Panc1 (cell line): ENCODE measurements at regions not wholly inside any gene's neighbourhood (a gene's known extent, or its start where the extent isn't known, plus 50 kb on each side); places are given as distances from the start of the nearest gene placed in this dataset.

ENCODE experiments used
- ATAC-seq: fragments of 200-7000 bp; cut with Tn5 transposase; 2 replicates; pipeline ENCODE4 v1.9.1; 2020; ENCODE audit warnings: mild to moderate bottlenecking, moderate library complexity
- BruUV-seq: library from RNA; stranded (reverse); fragments of 400-500 nt; replicated peaks from 2 replicates; lab custom pipeline; 2021; lab: Mats Ljungman, UMichigan
- CTCF ChIA-PET: fragments of 300-600 bp; sonication (Branson Sonifier 250); formaldehyde crosslinking; loops from one replicate; lab custom pipeline; 2022; ENCODE audit warnings: antibody characterized with exemption; lab: Charles Lee
- POLR2A ChIA-PET: fragments of 300-600 bp; sonication (Branson Sonifier 250); formaldehyde crosslinking; loops from one replicate; lab custom pipeline; 2022; ENCODE audit warnings: antibody characterized with exemption; lab: Charles Lee
- DNase-seq: peaks from one replicate; pipeline ENCODE4 v3.0.0-alpha.2; 2010; ENCODE audit warnings: low read depth, low spot score
- H3K27ac ChIP-seq: 2 replicates; pipeline ENCODE4 v1.5.1; 2011; ENCODE audit warnings: mild to moderate bottlenecking, low read length, inconsistent platforms
- H3K27me3 ChIP-seq: fragments of 200-500 bp; sonication (Bioruptor generic); 2 replicates; pipeline ENCODE4 v1.6.0; 2014; ENCODE audit warnings: low read length, inconsistent platforms; ENCODE audit not compliant: control insufficient read depth, insufficient read depth
- H3K36me3 ChIP-seq: fragments of 200-500 bp; sonication (Bioruptor generic); 2 replicates; pipeline ENCODE4 v1.5.1; 2014; ENCODE audit warnings: inconsistent platforms, mild to moderate bottlenecking, low read length, moderate library complexity; ENCODE audit not compliant: control insufficient read depth, insufficient read depth
- H3K4me1 ChIP-seq: 2 replicates; pipeline ENCODE4 v1.5.1; 2011; ENCODE audit warnings: inconsistent platforms, mild to moderate bottlenecking, low read length, moderate library complexity; ENCODE audit not compliant: control insufficient read depth, insufficient read depth
- H3K4me3 ChIP-seq, 2 experiments: 2 replicates each; pipeline ENCODE4 v1.5.1; 2011 to 2012; ENCODE audit warnings: low read depth in 2 of 2, low read length in 2 of 2, mild to moderate bottlenecking in 2 of 2, inconsistent platforms in 1 of 2, moderate library complexity in 1 of 2
- H3K9me3 ChIP-seq: fragments of 200-500 bp; sonication (Bioruptor generic); 2 replicates; pipeline ENCODE4 v1.5.1; 2014; ENCODE audit warnings: low read depth, mild to moderate bottlenecking, inconsistent platforms, low read length, moderate library complexity; ENCODE audit not compliant: control insufficient read depth, insufficient read depth
- POLR2AphosphoS5 ChIP-seq: IDR thresholded peaks from 2 replicates; pipeline ENCODE4 v1.6.1; 2012; ENCODE audit warnings: mild to moderate bottlenecking, low read depth, low read length, moderate library complexity
- REST ChIP-seq, 2 experiments: IDR thresholded peaks; 2 replicates each; pipeline ENCODE4 v1.6.1; 2011 to 2012; ENCODE audit warnings: low read depth in 2 of 2, control low read depth in 1 of 2, low read length in 1 of 2, mild to moderate bottlenecking in 1 of 2, moderate library complexity in 1 of 2; ENCODE audit not compliant: insufficient read depth in 1 of 2
- SIN3A ChIP-seq: IDR thresholded peaks from 2 replicates; pipeline ENCODE4 v1.6.1; 2012; ENCODE audit warnings: low read depth, mild to moderate bottlenecking, low read length, moderate library complexity, borderline replicate concordance; ENCODE audit not compliant: insufficient read depth
- TCF7L2 ChIP-seq: IDR thresholded peaks from 2 replicates; pipeline ENCODE4 v1.6.1; 2011; ENCODE audit warnings: mild to moderate bottlenecking, low read depth, low read length, inconsistent platforms
- in situ Hi-C: cut with HindIII; loops from 2 replicates; pipeline ENCODE4 v1.10.0; 2016; ENCODE audit warnings: low sequenced_read_pairs, low pct_unique_long_range_greater_than_20kb
- intact Hi-C: fragments of 100-400 bp; cut with micrococcal nuclease; formaldehyde crosslinking; loops from one replicate; pipeline ENCODE4 v1.10.0; 2022; ENCODE audit not compliant: unreplicated experiment
- TF ChIP-seq, protein P1 (sequence below): fragments of 450-650 bp; IDR thresholded peaks from 2 replicates; pipeline ENCODE4 v1.5.1; 2017; ENCODE audit warnings: mild to moderate bottlenecking

- ATAC-seq (no peak), DNase-seq (no peak)
- Histone ChIP-seq H3K9me3 (no peaks in the 10 kb centered on the region), H3K4me1 (no peaks in the 10 kb centered on the region), H3K27me3 (no peaks in the 10 kb centered on the region), H3K4me3 (no peak overlapping the region), H3K36me3 (no peaks in the 10 kb centered on the region), H3K27ac (no peak overlapping the region)
- in situ Hi-C loops: no loop called here
- BruUV-seq: no TSS peak
- ChIA-PET CTCF (no interaction called here), POLR2A (no interaction called here)
- intact Hi-C loops: no loop called here
- TF ChIP-seq REST (IDR thresholded peaks at IDR 0.05; ENCODE audit: insufficient read depth in 1 of 2, low read depth in 2 of 2, low read length in 1 of 2) (no peak), POLR2AphosphoS5 (no peak)
- TF ChIP-seq, protein P1, sequence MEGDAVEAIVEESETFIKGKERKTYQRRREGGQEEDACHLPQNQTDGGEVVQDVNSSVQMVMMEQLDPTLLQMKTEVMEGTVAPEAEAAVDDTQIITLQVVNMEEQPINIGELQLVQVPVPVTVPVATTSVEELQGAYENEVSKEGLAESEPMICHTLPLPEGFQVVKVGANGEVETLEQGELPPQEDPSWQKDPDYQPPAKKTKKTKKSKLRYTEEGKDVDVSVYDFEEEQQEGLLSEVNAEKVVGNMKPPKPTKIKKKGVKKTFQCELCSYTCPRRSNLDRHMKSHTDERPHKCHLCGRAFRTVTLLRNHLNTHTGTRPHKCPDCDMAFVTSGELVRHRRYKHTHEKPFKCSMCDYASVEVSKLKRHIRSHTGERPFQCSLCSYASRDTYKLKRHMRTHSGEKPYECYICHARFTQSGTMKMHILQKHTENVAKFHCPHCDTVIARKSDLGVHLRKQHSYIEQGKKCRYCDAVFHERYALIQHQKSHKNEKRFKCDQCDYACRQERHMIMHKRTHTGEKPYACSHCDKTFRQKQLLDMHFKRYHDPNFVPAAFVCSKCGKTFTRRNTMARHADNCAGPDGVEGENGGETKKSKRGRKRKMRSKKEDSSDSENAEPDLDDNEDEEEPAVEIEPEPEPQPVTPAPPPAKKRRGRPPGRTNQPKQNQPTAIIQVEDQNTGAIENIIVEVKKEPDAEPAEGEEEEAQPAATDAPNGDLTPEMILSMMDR: no peak
These were observed 693.2 kb upstream of the MIS18BP1 start for GRCh38 chr14:45946251-45946650.

GRCh38 chr14:45940318-45940717, 687.3 kb upstream of the MIS18BP1 start:
- in situ Hi-C loops (no loop called here), intact Hi-C loops (no loop called here)
- DNase-seq (no peak), ATAC-seq (no peak)
- H3K9me3 ChIP-seq: no peaks in the 10 kb centered on the region
- no peaks in the 10 kb centered on the region for H3K4me1 ChIP-seq
- ChIA-PET CTCF (no interaction called here), POLR2A (no interaction called here)
- H3K36me3 ChIP-seq: no peaks in the 10 kb centered on the region
- TF ChIP-seq, protein P1: no peak
- no peak for TF ChIP-seq TCF7L2
- TF ChIP-seq POLR2AphosphoS5: no peak
- no peak for TF ChIP-seq REST (IDR thresholded peaks at IDR 0.05; ENCODE audit: insufficient read depth in 1 of 2, low read depth in 2 of 2, low read length in 1 of 2)
- no peak for TF ChIP-seq SIN3A
- no TSS peak for BruUV-seq
- no peaks in the 10 kb centered on the region for H3K27me3 ChIP-seq
- H3K4me3 ChIP-seq: no peak overlapping the region
- H3K27ac ChIP-seq: no peak overlapping the region
